ENCODE measurements at regions not wholly inside any gene's neighbourhood (a gene's known extent, or its start where the extent isn't known, plus 50 kb on each side); places are given as distances from the start of the nearest gene placed in this dataset.

GRCh38 chr4:100288161-100288560 lies 97.9 kb upstream of the DDIT4L start:
- TF ChIP-seq NFRKB (IDR thresholded peaks at IDR 0.05), result no peak
- no peak for TF ChIP-seq TARDBP (IDR thresholded peaks at IDR 0.05)
- TF ChIP-seq FOXM1 (IDR thresholded peaks at IDR 0.05; ENCODE audit: borderline replicate concordance), result no peak
- no peak for TF ChIP-seq FOXK2 (IDR thresholded peaks at IDR 0.05)
